H9 (cell line): ENCODE measurements at regions not wholly inside any gene's neighbourhood (a gene's known extent, or its start where the extent isn't known, plus 50 kb on each side); places are given as distances from the start of the nearest gene placed in this dataset.

Source experiments
- DNase-seq: peaks from one replicate; pipeline ENCODE4 v3.0.0-alpha.2; 2017
- H2AFZ ChIP-seq: one replicate; pipeline ENCODE4 v1.6.1; 2013; ENCODE audit warnings: mild to moderate bottlenecking, low read length, control low read depth, moderate library complexity
- H2AK5ac ChIP-seq: 2 replicates; pipeline ENCODE4 v1.6.1; 2013; ENCODE audit warnings: low read length, control low read depth, mixed read lengths; ENCODE audit not compliant: insufficient read length
- H2BK120ac ChIP-seq: one replicate; pipeline ENCODE4 v1.6.1; 2013; ENCODE audit warnings: low read depth, mild to moderate bottlenecking, low read length, control low read depth, inconsistent platforms; ENCODE audit not compliant: poor library complexity, severe bottlenecking
- H2BK12ac ChIP-seq: 2 replicates; pipeline ENCODE4 v1.6.1; 2013; ENCODE audit warnings: low read length, control low read depth, mixed read lengths, low read depth; ENCODE audit not compliant: insufficient read length
- H2BK15ac ChIP-seq: 2 replicates; pipeline ENCODE4 v1.6.1; 2013; ENCODE audit warnings: low read depth, low read length, control low read depth
- H2BK20ac ChIP-seq: one replicate; pipeline ENCODE4 v1.6.1; 2013; ENCODE audit warnings: low read depth, mild to moderate bottlenecking, low read length, control low read depth, inconsistent platforms; ENCODE audit not compliant: poor library complexity, severe bottlenecking
- H2BK5ac ChIP-seq: 2 replicates; pipeline ENCODE4 v1.6.1; 2013; ENCODE audit warnings: low read length, control low read depth, mixed read lengths; ENCODE audit not compliant: insufficient read length
- H3K14ac ChIP-seq: 2 replicates; pipeline ENCODE4 v1.6.1; 2013; ENCODE audit warnings: low read length, control low read depth; ENCODE audit not compliant: insufficient read depth
- H3K18ac ChIP-seq: 2 replicates; pipeline ENCODE4 v1.6.1; 2013; ENCODE audit warnings: low read depth, mild to moderate bottlenecking, mixed read lengths, low read length, control low read depth; ENCODE audit not compliant: insufficient read length
- H3K23ac ChIP-seq: 2 replicates; pipeline ENCODE4 v1.6.1; 2013; ENCODE audit warnings: low read length, control low read depth, mixed read lengths, low read depth; ENCODE audit not compliant: insufficient read length
- H3K23me2 ChIP-seq: 2 replicates; pipeline ENCODE4 v1.6.1; 2013; ENCODE audit warnings: low read depth, mild to moderate bottlenecking, mixed read lengths, low read length, control low read depth; ENCODE audit not compliant: insufficient read length, poor library complexity, severe bottlenecking
- H3K27ac ChIP-seq: 2 replicates; pipeline ENCODE4 v1.5.1; 2013; ENCODE audit warnings: low read length, control low read depth, mixed read lengths, low read depth; ENCODE audit not compliant: insufficient read length
- H3K27me3 ChIP-seq: 2 replicates; pipeline ENCODE4 v1.6.1; 2013; ENCODE audit warnings: low read length, control low read depth, inconsistent platforms; ENCODE audit not compliant: insufficient read depth
- H3K4ac ChIP-seq: 2 replicates; pipeline ENCODE4 v1.6.1; 2013; ENCODE audit warnings: low read depth, mild to moderate bottlenecking, control low read depth, inconsistent platforms, low read length, moderate library complexity
- H3K4me1 ChIP-seq: 2 replicates; pipeline ENCODE4 v1.6.1; 2013; ENCODE audit warnings: low read length, control low read depth, inconsistent platforms; ENCODE audit not compliant: insufficient read depth
- H3K4me2 ChIP-seq: 2 replicates; pipeline ENCODE4 v1.6.1; 2013; ENCODE audit warnings: low read length, control low read depth, mixed read lengths; ENCODE audit not compliant: insufficient read length, insufficient read depth
- H3K56ac ChIP-seq: 2 replicates; pipeline ENCODE4 v1.6.1; 2013; ENCODE audit warnings: low read depth, mild to moderate bottlenecking, mixed read lengths, low read length, control low read depth; ENCODE audit not compliant: insufficient read length
- H3K79me1 ChIP-seq: 2 replicates; pipeline ENCODE4 v1.6.1; 2013; ENCODE audit warnings: low read depth, mild to moderate bottlenecking, moderate library complexity, low read length, control low read depth, inconsistent platforms; ENCODE audit not compliant: insufficient read depth, poor library complexity, severe bottlenecking
- H3K79me2 ChIP-seq: 2 replicates; pipeline ENCODE4 v1.6.1; 2013; ENCODE audit warnings: low read length, control low read depth, inconsistent platforms; ENCODE audit not compliant: insufficient read depth
- H3K9ac ChIP-seq: 2 replicates; pipeline ENCODE4 v1.6.1; 2013; ENCODE audit warnings: low read length, control low read depth, mixed read lengths; ENCODE audit not compliant: insufficient read length; ENCODE audit errors: extremely low read depth
- H3K9me3 ChIP-seq: one replicate; pipeline ENCODE4 v1.6.1; 2013; ENCODE audit warnings: low read depth, low read length, inconsistent platforms; ENCODE audit not compliant: control insufficient read depth
- H3T11ph ChIP-seq: one replicate; pipeline ENCODE4 v1.6.1; 2013; ENCODE audit warnings: mild to moderate bottlenecking, low read length, control low read depth, inconsistent platforms
- H4K20me1 ChIP-seq: one replicate; pipeline ENCODE4 v1.6.1; 2013; ENCODE audit not compliant: control insufficient read depth, insufficient read length, insufficient read depth
- H4K5ac ChIP-seq: 2 replicates; pipeline ENCODE4 v1.6.1; 2013; ENCODE audit warnings: low read depth, mild to moderate bottlenecking, mixed read lengths, low read length, control low read depth; ENCODE audit not compliant: insufficient read length
- H4K8ac ChIP-seq: replicated peaks from 2 replicates; pipeline ENCODE4 v1.6.1; 2013; ENCODE audit warnings: low read length, control low read depth, mixed read lengths, low read depth; ENCODE audit not compliant: insufficient read length
- H4K91ac ChIP-seq: 2 replicates; pipeline ENCODE4 v1.6.1; 2013; ENCODE audit warnings: low read depth, mild to moderate bottlenecking, moderate library complexity, mixed read lengths, low read length, control low read depth; ENCODE audit not compliant: insufficient read length
- H3K27ac Mint-ChIP-seq, 3 experiments: 2 replicates in 2 of 3; 3 replicates in 1 of 3; pipeline ENCODE4 v1.8.0; 2020 to 2021; ENCODE audit warnings: mixed read lengths in 3 of 3, mild to moderate bottlenecking in 1 of 3, moderate library complexity in 1 of 3
- H3K27me3 Mint-ChIP-seq: 2 replicates; pipeline ENCODE4 v1.8.0; 2021; ENCODE audit warnings: low read depth, mild to moderate bottlenecking, moderate library complexity, mixed read lengths
- H3K36me3 Mint-ChIP-seq, 3 experiments: 2 replicates in 2 of 3; 3 replicates in 1 of 3; pipeline ENCODE4 v1.8.0; 2020 to 2021; ENCODE audit warnings: low read depth in 3 of 3, mixed read lengths in 3 of 3; ENCODE audit not compliant: insufficient read depth in 1 of 3
- H3K4me1 Mint-ChIP-seq, 2 experiments: 2 replicates each; pipeline ENCODE4 v1.8.0; 2020; ENCODE audit warnings: mixed read lengths in 2 of 2
- H3K4me3 Mint-ChIP-seq, 2 experiments: 2 replicates in 1 of 2; 3 replicates in 1 of 2; pipeline ENCODE4 v1.8.0; 2020 to 2021; ENCODE audit warnings: mild to moderate bottlenecking in 2 of 2, mixed read lengths in 2 of 2, moderate library complexity in 1 of 2
- H3K9me3 Mint-ChIP-seq, 2 experiments: 2 replicates in 1 of 2; 3 replicates in 1 of 2; pipeline ENCODE4 v1.8.0; 2020; ENCODE audit warnings: mild to moderate bottlenecking in 2 of 2, mixed read lengths in 2 of 2, moderate library complexity in 1 of 2
- CTCF ChIP-seq: fragments of 200-600 bp; sonication (generic); conservative IDR thresholded peaks from 3 replicates; pipeline ENCODE4 v1.8.0; 2021; ENCODE audit warnings: antibody characterized with exemption, mild to moderate bottlenecking
- WGBS: extraction: QIAGEN DNeasy Blood & Tissue Kit; methylation state at CpG from one replicate; pipeline ENCODE4 v1.1.7; 2013; ENCODE audit warnings: missing lambda C conversion rate, low lambda C conversion rate, mixed read lengths; ENCODE audit not compliant: insufficient read length; ENCODE audit errors: extremely low coverage; 5-methylcytosine and 5-hydroxymethylcytosine counted together

- H3K9me3 Mint-ChIP-seq, result no peaks in the 10 kb centered on the region
- WGBS, result no CpG with 5 or more reads among the region's 2 CpGs
- H3K27me3 ChIP-seq, result no peaks in the 10 kb centered on the region
- TF ChIP-seq CTCF, result no peak; the same call in 2 of the 3 replicates
- H3K4me3 Mint-ChIP-seq, result no peak overlapping the region
- H3K9me3 ChIP-seq, result no peaks in the 10 kb centered on the region
- no peak overlapping the region for H3K9ac ChIP-seq
- H3K23ac ChIP-seq, result no peak overlapping the region
- H4K8ac ChIP-seq, result no peak overlapping the region
- H4K91ac ChIP-seq, result no peak overlapping the region
- no peak overlapping the region for H3K4ac ChIP-seq
- H3K14ac ChIP-seq, result no peak overlapping the region
- H3K27ac Mint-ChIP-seq, result peak overlapping the region in 2 of 3 experiments; percentile 6 to 42; a peak in 1 of 7 replicates
- H3K23me2 ChIP-seq, result no peaks in the 10 kb centered on the region
- H3K79me2 ChIP-seq, result no peaks in the 10 kb centered on the region
- no peak overlapping the region for H3K4me2 ChIP-seq
- H3K79me1 ChIP-seq, result no peaks in the 10 kb centered on the region
- H3K4me1 Mint-ChIP-seq, result peaks cover 6 to 13% of the 10 kb centered on the region in 2 experiments; a peak in 3 of 4 replicates
- H2AK5ac ChIP-seq, result no peak overlapping the region
- DNase-seq, result no peak
- H4K20me1 ChIP-seq, result no peaks in the 10 kb centered on the region
- H3K4me1 ChIP-seq, result no peaks in the 10 kb centered on the region
- no peak overlapping the region for H3T11ph ChIP-seq
- H3K36me3 Mint-ChIP-seq, result no peaks in the 10 kb centered on the region
- H3K27me3 Mint-ChIP-seq, result no peaks in the 10 kb centered on the region
- H2BK5ac ChIP-seq, result no peak overlapping the region
- no peak overlapping the region for H2BK12ac ChIP-seq
- no peak overlapping the region for H3K56ac ChIP-seq
- H2BK120ac ChIP-seq, result no peak overlapping the region
- no peak overlapping the region for H3K18ac ChIP-seq
- H2BK15ac ChIP-seq, result no peak overlapping the region
- no peak overlapping the region for H3K27ac ChIP-seq
- no peak overlapping the region for H2AFZ ChIP-seq
- H2BK20ac ChIP-seq, result no peak overlapping the region
- H4K5ac ChIP-seq, result no peak overlapping the region
Observed at GRCh38 chr5:90112033-90112692, 297.4 kb downstream of the CETN3 start.
